Peyer's patch (tissue), 4 donors: ENCODE measurements at regions not wholly inside any gene's neighbourhood (a gene's known extent, or its start where the extent isn't known, plus 50 kb on each side); places are given as distances from the start of the nearest gene placed in this dataset.

ENCODE experiments used
- CTCF ChIP-seq, 6 experiments: fragments of 450-650 bp in 4 of 6; fragments of 200-600 bp in 2 of 6; sonication (generic) in 1 of 6; IDR thresholded peaks; one replicate each; pipeline ENCODE4 v1.5.1; 2017 to 2019; ENCODE audit warnings: antibody characterized with exemption in 6 of 6, mild to moderate bottlenecking in 3 of 6, moderate library complexity in 1 of 6
- POLR2A ChIP-seq, 2 donors: fragments of 450-650 bp; IDR thresholded peaks; one replicate each; pipeline ENCODE4 v1.5.1; 2017; ENCODE audit warnings: antibody characterized with exemption in 2 of 2, mild to moderate bottlenecking in 2 of 2, moderate library complexity in 2 of 2

- no peak for TF ChIP-seq POLR2A (IDR thresholded peaks at IDR 0.05)
- TF ChIP-seq CTCF (IDR thresholded peaks at IDR 0.05), result no peak
Measured at GRCh38 chr15:91696981-91697380, 156.5 kb upstream of the SLCO3A1 start.
